Lower leg skin (tissue), 3 donors: ENCODE measurements at regions not wholly inside any gene's neighbourhood (a gene's known extent, or its start where the extent isn't known, plus 50 kb on each side); places are given as distances from the start of the nearest gene placed in this dataset.

Experiments
- POLR2A ChIP-seq, 2 donors: fragments of 450-650 bp; IDR thresholded peaks; one replicate each; pipeline ENCODE4 v1.6.1; 2016 to 2017; ENCODE audit warnings: antibody characterized with exemption in 2 of 2, mild to moderate bottlenecking in 1 of 2, moderate library complexity in 1 of 2
- TF ChIP-seq, protein P1 (sequence below), 3 donors: fragments of 450-650 bp; IDR thresholded peaks; one replicate each; pipeline ENCODE4 v1.5.1; 2016; ENCODE audit warnings: antibody characterized with exemption in 3 of 3, mild to moderate bottlenecking in 3 of 3, moderate library complexity in 2 of 3

DNA sequence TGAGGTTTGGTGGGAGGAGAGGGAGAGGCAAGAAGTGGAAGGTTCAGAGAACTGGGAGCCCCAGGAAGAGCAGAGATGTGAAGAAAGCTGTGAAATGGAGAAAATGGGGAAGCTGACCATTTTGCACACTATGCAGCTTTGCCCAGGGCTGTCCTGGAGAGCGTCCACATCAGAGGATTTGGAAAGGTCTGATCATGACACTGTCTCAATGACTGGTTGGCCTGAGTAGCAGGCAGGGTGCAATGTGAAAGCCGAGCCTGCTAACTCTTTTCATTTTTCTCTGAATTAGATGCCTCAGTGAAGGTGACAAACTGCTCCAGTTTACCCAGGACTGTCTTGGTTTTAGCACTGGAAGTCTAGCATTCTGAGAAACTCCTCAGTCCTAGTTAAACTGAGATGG lies 330.1 kb upstream of the RPS6KA3 start:
- TF ChIP-seq POLR2A (IDR thresholded peaks at IDR 0.05), result no peak
- TF ChIP-seq, protein P1, sequence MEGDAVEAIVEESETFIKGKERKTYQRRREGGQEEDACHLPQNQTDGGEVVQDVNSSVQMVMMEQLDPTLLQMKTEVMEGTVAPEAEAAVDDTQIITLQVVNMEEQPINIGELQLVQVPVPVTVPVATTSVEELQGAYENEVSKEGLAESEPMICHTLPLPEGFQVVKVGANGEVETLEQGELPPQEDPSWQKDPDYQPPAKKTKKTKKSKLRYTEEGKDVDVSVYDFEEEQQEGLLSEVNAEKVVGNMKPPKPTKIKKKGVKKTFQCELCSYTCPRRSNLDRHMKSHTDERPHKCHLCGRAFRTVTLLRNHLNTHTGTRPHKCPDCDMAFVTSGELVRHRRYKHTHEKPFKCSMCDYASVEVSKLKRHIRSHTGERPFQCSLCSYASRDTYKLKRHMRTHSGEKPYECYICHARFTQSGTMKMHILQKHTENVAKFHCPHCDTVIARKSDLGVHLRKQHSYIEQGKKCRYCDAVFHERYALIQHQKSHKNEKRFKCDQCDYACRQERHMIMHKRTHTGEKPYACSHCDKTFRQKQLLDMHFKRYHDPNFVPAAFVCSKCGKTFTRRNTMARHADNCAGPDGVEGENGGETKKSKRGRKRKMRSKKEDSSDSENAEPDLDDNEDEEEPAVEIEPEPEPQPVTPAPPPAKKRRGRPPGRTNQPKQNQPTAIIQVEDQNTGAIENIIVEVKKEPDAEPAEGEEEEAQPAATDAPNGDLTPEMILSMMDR (IDR thresholded peaks at IDR 0.05), result no peak
